Esophagus muscularis mucosa (tissue), 3 donors: ENCODE measurements at regions not wholly inside any gene's neighbourhood (a gene's known extent, or its start where the extent isn't known, plus 50 kb on each side); places are given as distances from the start of the nearest gene placed in this dataset.

Experiments used
- CTCF ChIP-seq, 3 experiments: fragments of 200-600 bp in 2 of 3; fragments of 450-650 bp in 1 of 3; sonication (generic) in 2 of 3; IDR thresholded peaks; one replicate each; pipeline ENCODE4 v1.5.1; 2017 to 2019; ENCODE audit warnings: antibody characterized with exemption in 3 of 3, mild to moderate bottlenecking in 2 of 3, moderate library complexity in 1 of 3
- EP300 ChIP-seq: sonication (generic); formaldehyde crosslinking; IDR thresholded peaks from one replicate; pipeline ENCODE4 v1.6.1; 2017; ENCODE audit warnings: antibody characterized with exemption

GRCh38 chr9:134553996-134554372 lies 87.6 kb upstream of the COL5A1 start:
- TF ChIP-seq CTCF (IDR thresholded peaks at IDR 0.05) = no peak
- no peak for TF ChIP-seq EP300
